ENCODE measurements at regions not wholly inside any gene's neighbourhood (a gene's known extent, or its start where the extent isn't known, plus 50 kb on each side); places are given as distances from the start of the nearest gene placed in this dataset.
A peak's percentile ranks its signal among the peaks of the same experiment; 100 is the strongest.

GRCh38 chr4:11487139-11487538 is 58.4 kb upstream of the HS3ST1 start:
- no peak overlapping the region for H3K27ac Mint-ChIP-seq
- DNase-seq (no peak), ATAC-seq (no peak)
- H3K4me1 Mint-ChIP-seq, result peaks cover 40% of the 10 kb centered on the region
- H3K36me3 Mint-ChIP-seq (ENCODE audit: low read depth), result no peaks in the 10 kb centered on the region
- no peak overlapping the region for H3K4me3 Mint-ChIP-seq
- H3K27me3 Mint-ChIP-seq, result no peaks in the 10 kb centered on the region
- H3K9me3 Mint-ChIP-seq, result peaks cover 3% of the 10 kb centered on the region

- H3K27ac Mint-ChIP-seq, result no peak overlapping the region
- peaks cover 40% of the 10 kb centered on the region for H3K4me1 Mint-ChIP-seq
- no peaks in the 10 kb centered on the region for H3K27me3 Mint-ChIP-seq
- H3K4me3 Mint-ChIP-seq, result no peak overlapping the region
- peaks cover 3% of the 10 kb centered on the region for H3K9me3 Mint-ChIP-seq
- no peaks in the 10 kb centered on the region for H3K36me3 Mint-ChIP-seq (ENCODE audit: low read depth)
- DNase-seq (no peak), ATAC-seq (no peak)
Measured at GRCh38 chr4:11485926-11486325, 57.2 kb upstream of the HS3ST1 start.

- Mint-ChIP-seq H3K36me3 (ENCODE audit: low read depth) (no peaks in the 10 kb centered on the region), H3K27ac (no peak overlapping the region), H3K4me3 (no peak overlapping the region), H3K27me3 (no peaks in the 10 kb centered on the region), H3K4me1 (peaks cover 36% of the 10 kb centered on the region), H3K9me3 (peaks cover 3% of the 10 kb centered on the region)
- ATAC-seq (no peak), DNase-seq (no peak)
Measured at GRCh38 chr4:11484531-11484930, 55.8 kb upstream of the HS3ST1 start.

DNA sequence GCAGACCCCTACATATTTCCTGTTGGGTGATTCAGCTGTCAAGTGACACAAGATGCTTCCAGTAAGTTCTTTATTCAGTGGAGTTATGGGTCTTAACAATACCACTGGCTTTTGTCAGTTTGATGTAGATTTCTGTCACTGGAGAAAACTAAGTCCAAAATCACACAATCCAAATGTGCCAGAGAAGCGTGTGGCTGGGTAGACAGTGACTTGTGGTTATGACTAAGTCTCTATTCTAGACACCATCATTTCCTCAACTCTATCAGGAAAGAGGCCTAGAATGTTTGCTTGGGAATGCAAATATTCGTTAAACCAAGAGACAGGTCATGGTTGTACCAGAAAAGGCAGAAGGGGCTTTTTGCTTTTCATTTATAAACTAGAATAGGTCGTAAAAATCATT is 54.4 kb upstream of the HS3ST1 start:
- no peaks in the 10 kb centered on the region for H3K27me3 Mint-ChIP-seq
- H3K9me3 Mint-ChIP-seq, result peaks cover 3% of the 10 kb centered on the region
- ATAC-seq (peak; percentile 48), DNase-seq (no peak)
- no peaks in the 10 kb centered on the region for H3K36me3 Mint-ChIP-seq (ENCODE audit: low read depth)
- H3K4me3 Mint-ChIP-seq, result no peak overlapping the region
- peaks cover 22% of the 10 kb centered on the region for H3K4me1 Mint-ChIP-seq
- no peak overlapping the region for H3K27ac Mint-ChIP-seq

GRCh38 chr4:11480683-11481082 is 52.0 kb upstream of the HS3ST1 start:
- Mint-ChIP-seq H3K27ac (no peak overlapping the region), H3K36me3 (ENCODE audit: low read depth) (no peaks in the 10 kb centered on the region), H3K4me3 (no peak overlapping the region), H3K27me3 (no peaks in the 10 kb centered on the region), H3K9me3 (peaks cover 7% of the 10 kb centered on the region), H3K4me1 (peaks cover 13% of the 10 kb centered on the region)
- DNase-seq (peak; percentile 18), ATAC-seq (peak; percentile 92)
